ENCODE measurements at regions not wholly inside any gene's neighbourhood (a gene's known extent, or its start where the extent isn't known, plus 50 kb on each side); places are given as distances from the start of the nearest gene placed in this dataset.
"Not testable (repeated sequence)": the region's sequence is repeated elsewhere in the genome, so short reads cannot be mapped to it uniquely, and the experiment has no call there.

DNA sequence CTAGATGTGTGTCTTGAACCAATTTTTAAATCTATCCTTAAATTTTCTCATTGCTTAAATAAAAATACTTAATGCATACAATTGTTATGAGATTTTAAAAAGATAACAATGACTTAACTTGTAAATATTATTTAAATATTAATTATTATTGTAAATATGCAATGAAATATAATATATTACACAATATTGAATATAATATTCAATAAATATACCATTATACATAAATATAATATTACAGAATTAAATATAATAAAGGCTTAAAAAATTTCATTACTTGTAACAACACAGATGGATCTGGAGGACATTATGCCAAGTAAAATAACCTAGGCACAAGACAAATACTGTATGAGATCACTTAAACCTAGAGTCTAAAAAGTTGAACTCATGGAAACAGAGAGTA, 1532.3 kb downstream of the PCDH9 start:
- TF ChIP-seq POLR2A (IDR thresholded peaks at IDR 0.05) (no peak), EP300 (IDR thresholded peaks at IDR 0.05) (no peak)
- TF ChIP-seq, protein P1, sequence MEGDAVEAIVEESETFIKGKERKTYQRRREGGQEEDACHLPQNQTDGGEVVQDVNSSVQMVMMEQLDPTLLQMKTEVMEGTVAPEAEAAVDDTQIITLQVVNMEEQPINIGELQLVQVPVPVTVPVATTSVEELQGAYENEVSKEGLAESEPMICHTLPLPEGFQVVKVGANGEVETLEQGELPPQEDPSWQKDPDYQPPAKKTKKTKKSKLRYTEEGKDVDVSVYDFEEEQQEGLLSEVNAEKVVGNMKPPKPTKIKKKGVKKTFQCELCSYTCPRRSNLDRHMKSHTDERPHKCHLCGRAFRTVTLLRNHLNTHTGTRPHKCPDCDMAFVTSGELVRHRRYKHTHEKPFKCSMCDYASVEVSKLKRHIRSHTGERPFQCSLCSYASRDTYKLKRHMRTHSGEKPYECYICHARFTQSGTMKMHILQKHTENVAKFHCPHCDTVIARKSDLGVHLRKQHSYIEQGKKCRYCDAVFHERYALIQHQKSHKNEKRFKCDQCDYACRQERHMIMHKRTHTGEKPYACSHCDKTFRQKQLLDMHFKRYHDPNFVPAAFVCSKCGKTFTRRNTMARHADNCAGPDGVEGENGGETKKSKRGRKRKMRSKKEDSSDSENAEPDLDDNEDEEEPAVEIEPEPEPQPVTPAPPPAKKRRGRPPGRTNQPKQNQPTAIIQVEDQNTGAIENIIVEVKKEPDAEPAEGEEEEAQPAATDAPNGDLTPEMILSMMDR (IDR thresholded peaks at IDR 0.05): no peak
- no peak for DNase-seq
- intact Hi-C loops (cut with DNase I): no loop called here
- H3K27me3 ChIP-seq: no peaks in the 10 kb centered on the region
- H3K9me3 ChIP-seq: no peaks in the 10 kb centered on the region
- no peak overlapping the region for H3K27ac ChIP-seq
- no peaks in the 10 kb centered on the region for H3K36me3 ChIP-seq
- H3K4me1 ChIP-seq (ENCODE audit: insufficient read depth): no peaks in the 10 kb centered on the region
- no peak overlapping the region for H3K4me3 ChIP-seq

DNA sequence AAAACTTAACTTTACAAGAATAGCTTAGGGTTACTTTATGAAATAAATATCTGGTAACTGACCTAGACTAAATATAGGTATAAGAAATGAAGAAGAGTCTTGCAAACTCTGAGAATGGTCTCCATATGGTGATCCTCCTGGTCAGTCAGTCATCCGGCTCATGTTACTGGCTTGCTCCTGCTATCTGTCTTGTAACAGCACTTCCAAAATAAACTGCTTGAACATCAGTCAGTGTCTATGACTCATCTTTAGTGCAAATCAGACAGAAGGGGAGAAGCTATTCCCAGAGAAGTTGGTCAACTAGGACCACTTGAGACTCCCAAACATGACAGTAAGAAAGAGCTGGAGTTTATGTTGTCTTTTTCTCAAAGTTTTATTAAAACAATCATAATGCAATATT, 1550.9 kb downstream of the PCDH9 start:
- no peaks in the 10 kb centered on the region for H3K4me1 ChIP-seq (ENCODE audit: insufficient read depth)
- H3K27ac ChIP-seq: no peak overlapping the region
- WGBS, 3 donors: 72 to 79% (median 78%) methylated on average over 1 of the region's 1 CpG
- DNase-seq: no peak
- H3K9me3 ChIP-seq: no peaks in the 10 kb centered on the region
- H3K27me3 ChIP-seq: no peaks in the 10 kb centered on the region
- no peak overlapping the region for H3K4me3 ChIP-seq
- no peaks in the 10 kb centered on the region for H3K36me3 ChIP-seq
- intact Hi-C loops (cut with DNase I): no loop called here
- TF ChIP-seq EP300 (IDR thresholded peaks at IDR 0.05) (no peak), POLR2A (IDR thresholded peaks at IDR 0.05) (no peak)
- TF ChIP-seq, protein P1 (IDR thresholded peaks at IDR 0.05): no peak

DNA sequence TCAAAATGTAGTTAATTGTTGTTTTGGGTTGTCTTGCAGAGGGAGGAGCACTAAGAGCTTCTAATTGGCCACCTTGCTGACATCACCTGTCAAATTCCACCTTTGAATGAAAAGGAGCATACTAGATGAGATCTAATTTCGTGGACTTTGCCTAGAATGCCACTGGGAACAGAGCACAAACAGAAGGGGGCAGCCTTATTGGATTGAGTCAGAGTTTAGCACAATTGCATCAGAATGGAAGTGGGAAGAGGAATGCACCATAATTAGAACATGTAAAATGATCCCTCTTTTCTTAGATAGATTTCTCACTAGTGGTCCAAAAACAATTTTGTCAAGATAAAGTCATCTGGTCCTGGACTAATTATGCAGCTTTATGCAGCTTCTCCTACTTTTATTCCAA, 1552.2 kb downstream of the PCDH9 start:
- intact Hi-C loops (cut with DNase I): no loop called here
- no peak for TF ChIP-seq POLR2A (IDR thresholded peaks at IDR 0.05)
- TF ChIP-seq EP300 (IDR thresholded peaks at IDR 0.05): no peak
- TF ChIP-seq, protein P1 (IDR thresholded peaks at IDR 0.05): no peak
- WGBS, 3 donors: 44 to 58% (median 56%) methylated on average over 1 of the region's 1 CpG

DNA sequence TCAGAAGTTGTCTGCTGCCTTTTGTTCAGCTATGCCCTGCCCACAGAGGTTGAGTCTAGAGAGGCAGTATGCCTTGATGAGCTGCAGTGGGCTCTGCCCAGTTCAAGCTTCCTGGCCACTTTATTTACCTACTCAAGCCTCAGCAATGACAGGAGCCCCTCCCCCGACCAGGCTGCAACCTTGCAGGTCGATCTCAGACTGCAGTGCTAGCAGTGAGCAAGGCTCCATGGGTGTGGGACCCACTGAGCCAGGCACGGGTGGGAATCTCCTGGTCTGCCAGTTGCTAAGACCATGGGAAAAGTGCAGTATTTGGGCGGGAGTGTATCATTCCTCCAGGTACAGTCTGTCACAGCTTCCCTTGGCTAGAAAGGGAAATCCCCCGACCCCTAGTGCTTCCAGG, 1554.8 kb downstream of the PCDH9 start:
- H3K36me3 ChIP-seq; H3K4me3 ChIP-seq; intact Hi-C loops (cut with DNase I); DNase-seq; H3K9me3 ChIP-seq; H3K27me3 ChIP-seq; H3K4me1 ChIP-seq (ENCODE audit: insufficient read depth); H3K27ac ChIP-seq: not testable (repeated sequence)
- WGBS, 3 donors: 78 to 91% (median 82%) methylated on average over 5 of the region's 5 CpGs

More for the DNA sequence above, 1552.2 kb downstream of the PCDH9 start:
- H3K27ac ChIP-seq: no peak overlapping the region
- no peak for DNase-seq
- no peaks in the 10 kb centered on the region for H3K9me3 ChIP-seq
- H3K4me1 ChIP-seq (ENCODE audit: insufficient read depth): no peaks in the 10 kb centered on the region
- H3K36me3 ChIP-seq: no peaks in the 10 kb centered on the region
- no peaks in the 10 kb centered on the region for H3K27me3 ChIP-seq
- H3K4me3 ChIP-seq: no peak overlapping the region

DNA sequence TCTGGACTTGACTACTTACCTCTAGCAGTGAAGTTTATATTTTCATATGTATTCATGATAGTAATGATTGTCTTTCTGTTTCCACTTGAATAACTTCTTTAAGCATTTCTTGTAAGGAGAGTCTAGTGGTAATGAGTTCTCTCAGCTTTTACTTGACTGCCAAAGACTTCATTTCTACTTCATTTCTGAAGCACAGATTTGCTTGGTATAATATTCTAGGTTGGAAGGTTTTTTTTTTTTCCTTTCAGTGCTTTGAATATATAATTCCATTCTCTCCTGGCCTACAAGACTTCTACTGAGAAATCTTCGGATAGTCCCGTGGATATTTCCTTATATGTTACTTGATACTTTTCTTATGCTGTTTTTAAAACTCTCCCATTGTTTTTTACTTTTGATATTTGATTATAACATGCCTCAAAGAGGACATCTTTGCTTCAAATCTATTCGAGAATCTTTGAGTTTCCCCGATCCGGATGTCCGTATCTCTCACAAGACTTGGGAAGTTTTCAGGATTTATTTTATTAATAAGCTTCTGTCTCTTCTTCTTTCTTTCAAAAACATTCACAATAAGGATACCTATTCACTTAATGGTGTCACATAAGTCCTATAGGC, 1560.0 kb downstream of the PCDH9 start:
- H3K27ac ChIP-seq: no peak overlapping the region
- no peaks in the 10 kb centered on the region for H3K9me3 ChIP-seq
- TF ChIP-seq, protein P1 (IDR thresholded peaks at IDR 0.05): no peak
- TF ChIP-seq EP300 (IDR thresholded peaks at IDR 0.05): no peak
- TF ChIP-seq POLR2A (IDR thresholded peaks at IDR 0.05): no peak
- WGBS, 3 donors: 92 to 95% (median 94%) methylated on average over 6 of the region's 6 CpGs
- H3K27me3 ChIP-seq: no peaks in the 10 kb centered on the region
- H3K4me3 ChIP-seq: no peak overlapping the region
- H3K36me3 ChIP-seq: no peaks in the 10 kb centered on the region
- H3K4me1 ChIP-seq (ENCODE audit: insufficient read depth): no peaks in the 10 kb centered on the region
- intact Hi-C loops (cut with DNase I): no loop called here
- no peak for DNase-seq

Data from ovary (tissue), 7 donors.